ENCODE measurements at regions not wholly inside any gene's neighbourhood (a gene's known extent, or its start where the extent isn't known, plus 50 kb on each side); places are given as distances from the start of the nearest gene placed in this dataset.

DNA sequence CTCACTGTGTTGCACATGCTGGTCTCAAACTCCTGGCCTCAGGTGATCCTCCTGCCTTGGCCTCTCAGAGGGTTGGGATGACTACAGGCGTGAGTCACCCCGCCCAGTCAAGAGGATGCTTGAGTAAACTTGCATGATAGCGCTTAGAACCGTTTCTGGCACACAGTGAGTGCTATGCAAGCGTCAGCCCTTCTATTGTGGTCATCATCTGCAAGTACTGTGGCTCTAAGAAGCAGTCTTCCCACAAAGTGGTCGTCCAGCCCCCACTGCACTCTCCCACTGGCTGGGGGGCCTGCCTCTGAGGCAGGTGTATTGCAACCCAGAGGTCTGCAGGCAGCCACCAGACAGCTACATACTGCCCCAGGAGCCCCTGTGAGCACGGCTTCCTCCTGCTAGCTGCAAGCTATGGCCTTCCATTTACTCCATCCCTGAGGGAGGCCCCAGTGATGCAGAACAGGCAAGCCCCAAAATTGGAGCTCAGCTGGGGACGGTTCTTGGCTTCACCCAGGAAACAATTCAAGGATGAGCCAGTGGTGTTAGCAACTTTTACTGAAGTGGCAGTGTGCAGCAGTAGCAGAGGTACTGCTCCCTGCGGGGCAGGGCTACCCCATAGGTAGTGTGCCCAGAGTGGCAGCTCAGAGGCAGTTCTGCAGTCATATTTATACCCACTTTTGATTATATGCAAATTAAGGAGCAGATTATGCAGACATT lies 95.4 kb downstream of the LSM3 start:
- no peak for DNase-seq

DNA sequence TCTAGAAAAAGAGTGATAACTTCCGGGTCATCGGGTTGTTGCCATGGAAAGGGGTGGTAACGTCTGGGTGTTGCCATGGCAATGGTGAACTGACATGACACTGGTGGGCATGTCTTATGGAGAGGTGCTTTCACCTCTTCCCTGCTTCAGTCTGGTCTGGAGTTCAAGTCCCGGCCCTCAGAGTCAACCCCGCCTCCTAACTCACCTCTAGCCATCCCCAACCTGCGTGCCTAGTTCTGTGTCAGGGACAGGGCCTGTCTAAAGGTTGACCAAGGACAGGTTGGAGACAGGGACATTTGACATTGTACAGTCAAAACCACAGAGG lies 96.0 kb downstream of the LSM3 start:
- DNase-seq, result no peak

DNA sequence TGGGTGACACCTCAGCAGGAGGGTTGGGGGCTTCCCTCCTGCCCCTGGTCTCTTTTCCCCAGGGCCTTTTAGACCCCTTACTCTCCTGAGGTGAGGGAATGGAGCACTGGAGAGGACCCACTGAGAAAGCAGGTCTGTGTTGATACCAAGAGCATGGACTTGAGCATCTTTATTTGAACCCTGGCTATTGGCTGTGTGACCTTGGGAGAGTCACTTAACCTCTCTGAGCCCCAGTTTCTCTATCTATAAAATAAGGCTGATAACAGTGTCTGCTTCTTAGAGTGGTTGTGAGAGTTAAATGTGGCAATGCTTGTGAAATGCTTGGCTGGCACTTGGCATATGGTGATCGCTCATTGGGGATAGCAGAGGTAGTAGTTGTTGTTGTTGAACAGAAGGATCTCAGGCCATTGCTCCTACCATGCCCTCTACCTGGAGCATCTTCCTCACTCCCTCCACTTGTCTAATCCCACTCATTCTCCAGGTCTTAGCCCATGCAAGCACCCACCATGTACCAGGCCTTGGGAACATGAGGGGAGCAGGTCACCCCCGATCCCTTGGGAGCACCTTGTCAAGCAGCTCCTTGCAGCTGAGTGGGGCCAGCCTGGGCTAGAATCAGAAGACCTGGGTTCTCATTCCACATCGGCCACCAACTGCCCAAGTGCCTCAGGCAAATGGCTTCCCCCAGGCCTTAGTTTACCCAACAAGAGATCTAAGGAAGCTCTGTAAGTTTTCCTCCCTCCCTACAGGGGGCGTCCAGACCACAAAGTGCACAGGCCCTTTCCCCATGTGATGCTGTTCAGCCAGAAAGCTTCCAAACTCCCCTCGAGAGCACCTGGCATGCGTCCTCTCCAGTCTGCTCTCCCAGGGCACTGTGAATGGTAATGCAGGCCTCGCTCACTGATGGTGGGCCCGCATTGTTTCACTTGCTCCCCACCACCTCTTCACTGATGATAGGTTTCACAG lies 96.7 kb downstream of the LSM3 start:
- DNase-seq, result no peak

DNA sequence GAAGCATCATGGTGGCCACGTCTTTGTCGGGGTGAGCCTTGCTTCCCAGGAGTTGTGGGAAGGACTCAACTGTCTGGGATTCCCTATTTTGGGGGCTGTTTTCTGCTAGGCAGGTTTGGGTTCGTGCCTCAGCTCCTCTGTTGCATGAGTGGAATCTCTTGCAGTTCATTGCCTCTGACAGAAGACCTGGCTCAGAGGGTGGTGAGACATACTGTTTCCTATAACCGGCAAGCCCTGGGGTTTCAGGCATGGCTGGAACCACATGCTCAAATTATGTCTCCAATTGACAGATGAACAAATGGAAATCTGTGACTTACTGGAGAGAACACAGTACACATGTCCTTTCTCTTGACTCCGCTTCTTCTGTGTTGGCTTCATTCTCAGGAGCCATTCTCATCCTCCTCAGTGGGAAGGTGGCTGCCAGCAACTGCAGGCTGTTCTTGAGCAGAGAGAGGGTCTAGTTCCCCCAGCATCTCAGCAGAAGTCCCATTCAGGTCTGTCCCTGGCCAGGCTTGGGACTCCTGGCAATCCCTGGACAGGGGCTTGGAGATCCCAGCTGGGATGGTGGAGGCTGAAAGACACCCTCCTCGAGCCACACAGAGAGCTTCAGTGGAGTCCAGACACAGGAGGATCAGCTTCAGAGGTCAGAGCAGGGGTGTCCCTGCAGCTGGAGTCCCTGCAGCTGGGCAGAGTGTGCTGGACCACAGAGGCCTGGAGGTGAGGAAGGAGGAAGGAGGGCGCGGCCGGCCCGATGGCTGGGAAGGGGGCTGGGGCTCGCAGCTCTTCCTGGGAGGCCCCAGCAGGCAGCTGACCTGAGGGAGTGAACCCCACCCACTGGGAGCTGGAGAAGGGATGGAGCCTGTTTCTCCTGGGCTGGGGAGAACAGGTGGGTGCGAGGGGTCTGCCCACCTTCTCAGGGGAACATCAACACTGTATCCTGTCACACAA lies 97.6 kb downstream of the LSM3 start:
- no peak for DNase-seq

DNA sequence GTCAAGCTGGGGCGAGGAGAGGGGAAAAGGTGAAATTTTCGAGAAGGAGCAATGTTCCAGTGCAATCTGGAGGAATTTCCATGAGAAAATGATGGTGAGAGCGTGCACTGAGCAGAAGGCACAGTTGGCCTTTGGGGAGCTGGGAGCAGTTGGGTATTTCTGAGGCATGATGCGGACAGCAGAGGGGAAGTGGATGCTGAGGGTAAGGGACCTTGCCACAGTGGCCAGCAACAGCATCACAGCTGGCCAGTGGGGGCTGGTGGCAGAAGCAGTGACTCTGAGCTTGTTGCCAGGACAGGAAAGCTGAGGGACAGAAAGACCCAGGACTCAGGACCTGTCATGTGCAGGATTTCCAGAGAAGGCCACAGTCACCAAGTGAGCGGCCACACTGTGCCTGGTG lies 98.9 kb downstream of the LSM3 start:
- no peak for DNase-seq

DNA sequence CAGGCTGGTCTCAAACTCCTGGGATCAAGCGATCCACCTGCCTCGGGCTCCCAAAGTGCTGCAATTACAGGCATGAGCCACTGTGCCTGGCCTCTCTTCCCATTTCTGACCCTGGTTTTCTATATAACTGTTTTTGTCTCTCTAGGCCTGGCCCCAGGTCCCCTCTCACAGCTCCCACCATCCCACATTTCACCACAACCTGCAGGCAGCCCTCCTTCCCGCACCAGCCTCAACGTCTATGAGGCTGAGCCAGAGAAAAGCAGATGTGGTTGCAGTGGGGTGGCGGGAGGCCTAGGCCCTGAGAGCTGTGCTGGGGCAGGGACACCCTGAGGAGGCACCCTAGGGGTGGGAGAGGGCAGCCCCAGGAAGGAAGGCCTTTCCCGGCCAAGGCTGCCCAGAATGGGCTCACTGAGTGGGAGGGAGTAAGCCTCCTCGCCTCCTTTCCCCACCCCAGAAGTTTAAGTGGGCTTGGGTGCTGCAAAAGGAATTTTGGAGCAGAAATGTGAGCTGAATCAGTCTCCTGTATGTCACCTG lies 99.7 kb downstream of the LSM3 start:
- DNase-seq, result no peak

DNA sequence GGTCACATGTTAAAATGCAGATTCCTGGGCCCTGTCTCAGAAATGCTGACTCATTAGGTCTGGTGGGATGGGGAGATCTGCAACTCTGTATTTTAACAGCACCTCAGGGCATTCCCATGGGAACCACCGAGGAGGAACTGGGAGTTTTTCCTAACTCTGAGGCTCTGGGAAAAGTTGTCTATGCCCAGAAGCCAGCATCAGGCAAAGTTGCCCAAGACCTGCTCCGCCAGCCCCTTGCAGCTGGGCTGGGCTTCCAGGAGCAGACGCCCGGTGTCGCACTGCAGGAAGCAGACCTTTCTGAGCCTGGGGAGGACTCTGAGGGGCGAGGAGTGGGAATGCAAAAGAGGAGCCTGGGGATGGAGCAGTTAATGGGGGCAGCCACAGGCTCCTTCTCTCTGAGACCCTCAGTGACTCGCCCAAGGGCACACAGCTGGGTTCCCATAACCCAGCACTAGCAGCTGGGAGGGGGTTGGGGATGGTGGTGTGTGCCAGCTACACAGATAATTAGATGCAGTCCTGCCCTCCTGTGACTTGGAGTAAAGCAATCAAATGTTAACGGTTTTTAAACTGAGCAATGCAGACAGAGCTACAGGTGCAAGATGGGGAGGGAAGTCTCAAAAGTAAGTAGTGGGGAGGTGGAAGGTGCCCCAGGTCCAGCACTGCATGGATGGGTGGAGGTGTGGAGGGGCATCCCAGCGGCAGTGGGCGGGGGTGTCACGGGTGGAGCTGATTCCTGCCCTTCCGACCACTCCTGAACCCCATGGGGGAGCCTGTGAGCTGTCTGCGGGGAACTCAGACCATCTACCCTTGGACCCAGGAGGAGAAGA lies 100.4 kb downstream of the LSM3 start:
- no peak for DNase-seq

DNA sequence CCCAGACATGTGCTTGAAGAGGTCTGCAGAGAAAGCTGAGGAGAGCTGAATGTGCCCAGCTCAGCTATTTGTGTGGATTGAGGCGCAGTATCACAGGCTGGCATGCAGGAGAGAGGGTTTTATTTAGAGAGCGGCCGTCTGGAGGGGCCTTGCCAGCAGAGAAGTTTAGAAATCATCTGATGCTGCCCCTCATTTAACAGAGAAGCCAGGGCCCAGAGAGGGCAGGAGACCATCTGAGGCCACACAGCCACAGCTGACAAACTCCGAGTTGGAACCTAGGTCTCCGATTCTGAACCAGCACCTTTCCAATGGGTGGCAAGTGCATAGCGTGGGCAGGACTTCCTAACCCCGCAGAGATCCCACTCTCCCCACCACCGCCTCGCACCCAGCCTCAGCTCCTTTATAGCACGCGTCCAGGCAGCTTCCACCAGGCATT lies 101.0 kb downstream of the LSM3 start:
- no peak for DNase-seq

DNA sequence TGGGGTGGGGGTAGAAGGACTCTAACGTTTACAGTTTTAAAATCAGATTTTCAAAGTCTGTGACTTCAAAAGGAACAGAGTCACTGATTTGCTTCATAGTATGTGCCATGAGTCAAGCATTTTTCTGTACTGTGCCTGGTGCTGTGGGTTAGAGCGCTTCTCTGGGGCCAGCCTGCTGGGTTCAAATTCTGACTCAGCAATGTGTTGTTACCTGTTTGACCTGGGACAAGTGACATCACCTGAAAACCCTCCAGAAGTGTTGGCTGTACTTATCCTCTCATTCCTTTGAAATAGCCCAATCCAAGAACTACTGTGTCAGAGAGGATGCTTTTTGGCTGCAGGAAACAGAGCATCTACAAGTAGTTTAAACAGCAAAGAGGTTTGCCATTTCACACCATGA lies 101.7 kb downstream of the LSM3 start:
- no peak for DNase-seq

DNA sequence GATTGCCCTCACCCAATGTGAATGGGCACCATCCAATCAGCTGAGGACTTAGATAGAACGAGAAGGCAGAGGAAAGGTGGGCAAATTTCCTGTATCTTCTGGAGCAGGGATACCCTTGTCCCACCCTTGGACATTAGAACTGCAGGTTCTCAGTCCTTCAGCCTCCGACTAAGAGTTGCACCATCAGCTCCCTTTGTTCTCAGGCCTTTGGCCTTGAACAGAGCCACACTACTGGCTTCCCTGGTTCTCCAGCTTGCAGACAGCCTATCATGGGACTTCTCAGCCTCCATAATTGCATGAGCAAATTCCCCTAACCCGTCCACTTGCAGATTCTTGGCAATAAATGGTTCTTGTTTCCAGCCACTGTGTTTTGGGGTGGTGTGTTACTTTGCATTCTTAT lies 102.4 kb downstream of the LSM3 start:
- DNase-seq, result no peak

DNA sequence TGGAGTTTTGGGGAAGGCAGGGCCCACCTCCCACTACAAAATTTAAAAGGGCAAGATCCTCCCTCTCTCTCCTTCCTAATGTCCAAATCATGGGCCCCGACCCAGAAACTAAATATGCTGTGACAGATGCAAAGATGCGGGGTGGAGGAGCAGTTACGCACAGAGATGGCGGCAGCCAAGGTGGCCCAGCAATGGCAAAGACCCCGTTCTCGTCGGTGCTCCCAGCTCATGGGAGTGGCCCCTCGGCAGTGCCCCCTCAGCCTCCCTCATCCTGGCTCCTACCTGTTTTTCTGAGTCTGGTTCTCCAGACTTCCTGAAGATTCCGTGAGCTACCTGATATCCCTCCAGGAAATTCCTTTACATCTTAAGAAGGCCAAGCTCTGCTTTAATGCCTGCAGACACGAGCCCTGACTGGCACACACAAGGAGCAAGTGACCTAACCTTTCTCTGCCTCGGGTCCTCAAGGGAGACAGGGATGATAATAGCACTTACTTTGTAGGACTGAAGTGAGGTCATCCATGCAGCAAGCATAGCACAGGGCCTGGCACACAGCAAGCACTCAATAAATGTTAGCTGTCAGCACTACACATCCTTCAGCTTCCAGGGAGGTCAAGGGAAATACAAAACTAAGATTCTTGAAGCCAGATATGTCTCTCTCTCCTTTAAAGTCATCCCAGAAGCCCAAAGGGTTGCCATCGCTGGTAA lies 103.5 kb downstream of the LSM3 start:
- no peak for DNase-seq

DNA sequence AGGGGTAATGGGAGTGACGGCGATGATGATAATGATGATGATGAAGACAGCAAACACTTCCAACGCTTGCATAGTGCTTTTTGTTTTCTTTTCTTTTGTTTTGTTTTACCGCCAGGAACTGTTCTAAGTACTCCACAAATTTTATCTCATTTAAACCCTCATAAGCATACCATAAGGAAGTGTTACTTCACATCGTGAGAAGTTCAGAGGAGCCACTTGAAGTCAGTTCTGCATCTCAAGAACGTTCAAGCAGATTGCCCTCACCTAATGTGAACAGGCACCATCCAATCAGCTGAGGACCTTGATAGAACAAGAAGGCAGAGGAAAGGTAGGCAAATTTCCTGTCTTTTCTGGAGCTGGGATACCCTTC lies 104.1 kb downstream of the LSM3 start:
- no peak for DNase-seq

DNA sequence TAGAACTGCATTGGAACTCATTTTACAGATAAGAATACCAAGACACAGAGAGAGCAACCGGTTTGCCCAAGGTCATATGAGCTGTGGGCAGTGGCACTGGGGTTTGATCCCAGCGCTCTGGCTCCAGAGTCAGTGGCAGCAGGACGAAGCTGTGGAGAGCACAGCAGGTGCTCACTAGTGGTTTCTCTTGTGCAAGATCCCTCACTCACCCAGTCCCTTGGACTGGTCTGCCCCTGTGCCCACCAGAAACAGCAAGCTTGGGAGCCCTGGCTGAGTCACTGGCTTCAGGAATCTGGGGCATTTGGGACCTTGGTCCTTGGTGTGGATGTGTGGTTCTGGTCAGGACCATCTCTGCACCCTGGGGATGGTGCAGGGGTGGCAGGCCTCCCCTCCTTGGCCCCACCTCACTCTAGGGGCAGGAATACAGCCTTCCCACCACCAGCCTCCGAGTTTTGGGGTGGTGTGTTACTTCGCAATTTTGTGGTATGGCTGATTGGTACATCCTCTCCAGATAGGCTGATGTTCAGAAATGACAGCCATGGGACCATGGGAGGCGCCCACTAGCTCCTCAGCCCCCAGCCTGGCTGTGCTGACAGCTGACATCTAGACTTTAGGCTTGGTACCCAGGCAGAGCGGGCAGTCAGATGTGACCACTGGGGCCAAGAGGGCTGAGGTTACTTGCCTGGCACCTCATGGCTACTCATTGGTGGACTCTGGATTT lies 104.6 kb downstream of the LSM3 start:
- no peak for DNase-seq

DNA sequence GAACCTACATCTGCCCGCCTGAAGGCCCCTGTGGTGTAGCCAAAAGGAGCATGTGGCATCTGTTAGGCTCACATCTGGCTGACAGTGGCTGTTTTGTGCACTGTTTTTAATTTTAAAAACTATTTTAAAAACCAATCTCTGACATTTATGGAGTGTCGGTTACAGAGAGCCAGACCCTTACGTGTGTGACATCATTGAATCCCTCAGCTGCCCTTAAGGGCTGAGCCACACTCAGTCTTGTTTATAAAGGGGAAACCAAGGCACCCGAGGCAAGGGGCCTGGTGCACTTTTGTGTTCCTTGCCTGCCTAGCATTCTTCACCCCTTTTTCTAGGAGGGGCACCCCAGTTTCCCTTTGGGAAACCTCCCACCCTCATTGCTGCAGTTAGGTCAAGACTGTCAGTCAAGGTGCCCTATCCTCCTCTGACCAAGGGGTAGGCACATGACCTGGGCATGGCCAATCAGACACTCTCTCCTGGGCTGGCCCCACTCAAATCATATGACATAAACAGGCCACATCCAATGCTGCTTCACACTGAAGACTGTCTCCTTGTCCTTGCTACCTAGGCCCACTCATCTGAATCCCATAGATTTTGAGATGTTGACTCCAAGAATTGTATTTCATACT lies 105.3 kb downstream of the LSM3 start:
- DNase-seq, result no peak

DNA sequence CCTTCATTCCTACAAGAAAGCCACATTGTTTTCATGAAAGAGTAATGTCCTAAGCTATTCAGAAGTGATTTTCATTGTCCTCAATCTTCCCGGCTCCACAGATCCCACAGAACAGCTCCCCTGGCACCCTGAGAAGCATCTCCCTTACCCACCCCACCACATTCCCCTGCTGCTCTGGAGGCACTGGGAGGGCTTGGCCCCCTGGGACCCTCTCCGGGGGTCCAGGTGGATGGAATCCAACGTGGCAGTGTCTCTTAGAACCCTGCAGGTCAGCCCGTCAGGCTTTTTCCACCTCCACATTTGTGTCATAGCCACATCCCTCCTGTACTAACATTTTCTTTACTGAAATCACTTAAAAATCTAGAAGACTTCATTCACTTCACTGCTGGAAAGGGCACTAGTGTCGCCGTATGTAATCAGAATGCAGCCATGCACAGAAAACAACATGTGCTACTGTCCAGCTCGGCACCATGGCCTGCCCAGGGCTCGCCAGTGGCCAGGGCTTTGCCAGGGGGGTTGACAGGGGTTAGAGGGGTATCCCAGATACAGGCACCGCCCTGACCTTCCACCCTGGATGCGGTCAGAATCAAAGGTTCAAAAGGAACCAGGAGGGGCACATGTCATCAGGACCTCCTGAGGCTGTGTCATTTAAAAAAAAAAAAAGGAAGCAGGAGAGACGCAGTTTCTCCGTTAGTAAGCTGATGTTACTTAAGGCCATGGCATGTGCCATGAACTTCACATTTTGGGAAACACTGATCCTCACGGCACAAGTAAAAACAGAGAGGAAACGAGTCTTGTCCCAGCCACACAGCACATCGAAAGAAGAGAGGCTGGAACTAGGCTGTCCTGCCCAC lies 106.3 kb downstream of the LSM3 start:
- no peak for DNase-seq

DNA sequence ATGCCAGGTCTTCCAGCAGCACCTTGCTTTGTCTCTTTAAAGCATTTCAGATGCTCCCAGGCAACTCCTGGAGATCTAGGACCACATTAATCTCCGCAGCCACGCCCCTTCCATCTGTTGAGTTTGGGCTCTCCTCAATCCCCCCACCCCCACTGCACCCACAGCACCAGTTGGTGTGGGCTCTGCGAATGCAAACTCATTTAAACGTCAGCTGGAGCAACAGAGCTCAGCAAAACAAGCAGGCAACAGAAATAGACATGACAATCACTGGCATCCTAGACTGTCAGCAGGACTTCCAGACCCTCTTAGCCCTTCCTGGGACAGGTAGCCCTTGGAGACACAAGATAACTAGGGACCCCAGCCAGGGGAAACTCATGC lies 106.9 kb downstream of the LSM3 start:
- no peak for DNase-seq

DNA sequence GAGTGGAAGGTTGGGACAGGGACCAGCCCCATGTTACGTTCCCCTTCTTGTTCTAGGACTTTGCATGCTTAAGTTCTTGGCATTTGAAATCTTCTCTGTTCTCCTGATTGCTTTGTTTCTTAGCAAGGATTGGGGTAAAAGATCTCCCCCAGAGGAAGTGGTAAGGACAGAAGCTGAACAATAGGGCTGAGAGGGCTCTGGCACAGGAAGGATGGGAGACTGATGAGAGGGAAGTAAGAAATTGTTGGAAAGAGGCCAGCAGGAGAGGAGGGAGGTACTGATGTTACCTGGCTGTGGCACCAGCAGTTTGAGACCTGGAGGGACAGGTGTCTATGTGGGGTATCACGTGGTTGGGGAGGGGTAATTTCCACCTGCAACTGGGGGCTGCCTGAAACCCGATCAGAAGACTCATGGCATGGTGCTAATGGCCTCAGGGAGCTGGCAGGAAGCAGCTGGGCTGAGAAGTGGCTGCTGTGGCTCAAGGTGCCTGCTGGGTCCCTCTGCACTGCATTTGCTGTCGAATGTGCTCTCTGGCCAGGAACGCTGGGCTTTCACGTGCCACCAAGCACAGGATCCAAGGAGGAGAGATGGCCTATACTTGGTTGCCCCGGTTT lies 108.4 kb downstream of the LSM3 start:
- DNase-seq, result no peak

DNA sequence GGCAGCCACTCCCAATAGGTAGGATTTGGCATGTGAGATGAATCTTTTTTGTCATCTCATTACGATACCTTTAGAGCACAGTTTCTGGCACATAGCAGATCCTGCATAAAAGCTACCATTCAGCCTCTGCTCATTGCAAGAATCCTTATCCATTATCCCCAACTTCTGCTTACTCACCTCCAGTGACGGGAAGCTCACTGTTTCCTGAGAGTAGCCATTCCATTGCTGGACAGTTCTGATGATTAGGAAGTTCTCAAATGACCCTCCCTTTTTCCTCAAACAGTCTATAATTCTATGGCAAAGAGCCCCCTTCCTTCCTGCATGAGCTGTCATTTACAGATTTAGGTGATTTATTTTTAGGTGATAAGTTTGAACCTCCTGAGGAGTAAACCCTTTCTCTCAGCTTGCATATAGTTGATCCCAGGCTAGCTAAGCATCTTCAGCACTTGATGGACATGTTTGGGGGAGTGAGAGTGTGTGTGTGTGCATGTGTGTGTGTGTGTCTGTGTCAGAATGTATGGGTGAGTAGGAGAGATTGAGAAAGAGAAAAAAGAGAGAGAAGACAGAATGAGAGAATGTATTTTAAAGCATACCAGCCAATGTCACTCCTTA lies 109.7 kb downstream of the LSM3 start:
- DNase-seq, result no peak

Measured in NCI-H526 treated with DMSO at 0.1 percent for 48 hours (cell line).